ENCODE measurements at regions not wholly inside any gene's neighbourhood (a gene's known extent, or its start where the extent isn't known, plus 50 kb on each side); places are given as distances from the start of the nearest gene placed in this dataset.
"Not testable (repeated sequence)": the region's sequence is repeated elsewhere in the genome, so short reads cannot be mapped to it uniquely, and the experiment has no call there.

DNA sequence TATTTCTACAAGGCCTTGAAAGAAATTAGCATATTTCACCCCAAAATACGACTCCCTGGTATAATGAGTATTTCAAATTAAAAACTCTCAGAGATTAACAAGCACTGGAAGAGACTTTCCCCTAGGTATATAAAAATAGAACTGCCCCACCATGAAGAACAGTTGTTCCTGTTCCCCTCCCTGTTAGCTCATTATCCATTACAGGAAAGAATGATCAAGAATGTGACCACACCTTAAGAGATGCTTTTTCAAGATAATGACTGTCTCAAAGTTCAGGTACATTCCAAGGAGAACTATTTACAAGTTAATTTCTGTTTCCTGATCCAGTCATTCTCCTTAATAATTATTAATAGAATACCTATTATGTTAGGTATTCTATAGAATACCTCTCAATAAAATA lies 1220.6 kb upstream of the CDH2 start:
- no peak for DNase-seq (ENCODE audit: low read depth in 2 of 2)

GRCh38 chr18:29383311-29384273 lies 1206.7 kb upstream of the CDH2 start:
- peak; percentile 10 to 13 for DNase-seq (ENCODE audit: low read depth in 2 of 2)

GRCh38 chr18:29378651-29379136 lies 1201.8 kb upstream of the CDH2 start:
- DNase-seq (ENCODE audit: low read depth in 2 of 2), result no peak

DNA sequence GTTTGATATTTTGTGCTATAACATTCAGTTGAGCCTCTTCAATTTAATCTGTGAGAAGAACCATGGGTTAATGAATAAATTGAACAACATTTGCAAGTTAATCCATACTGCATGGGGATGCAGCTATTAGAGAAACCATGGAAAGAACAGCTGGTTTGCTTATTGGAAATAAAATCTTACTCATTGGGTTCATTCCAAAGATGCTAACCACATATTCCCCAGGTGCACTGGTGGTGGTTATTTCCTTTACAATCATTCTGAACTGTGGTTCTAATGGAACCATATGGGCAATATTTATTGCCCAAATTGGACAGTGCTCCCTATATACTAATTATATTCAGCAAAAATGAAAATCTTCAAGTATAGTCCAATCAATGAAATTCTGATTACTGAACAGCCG lies 1200.4 kb upstream of the CDH2 start:
- DNase-seq (ENCODE audit: low read depth in 2 of 2), result peak; percentile 12

DNA sequence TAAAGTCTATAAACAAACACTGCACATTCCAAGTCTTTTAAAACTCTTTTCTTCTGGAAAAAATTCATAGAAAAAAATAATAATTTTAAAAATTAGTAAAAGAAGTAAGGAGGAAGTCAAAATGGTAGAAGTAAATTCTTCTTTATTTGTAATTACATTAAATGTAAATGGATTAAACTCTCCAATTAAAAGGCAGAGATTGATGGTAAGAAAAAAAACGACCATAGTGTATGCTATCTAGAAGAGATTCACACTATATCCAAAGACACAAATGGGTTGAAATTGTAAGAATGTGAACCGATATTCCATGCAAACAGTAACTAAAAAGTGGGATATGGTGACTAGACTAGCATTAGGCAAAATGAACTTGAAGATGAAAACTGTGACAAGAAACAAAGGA lies 1196.1 kb upstream of the CDH2 start:
- no peak for DNase-seq (ENCODE audit: low read depth in 2 of 2)

GRCh38 chr18:29361843-29362242 lies 1184.9 kb upstream of the CDH2 start:
- DNase-seq (ENCODE audit: low read depth in 2 of 2), result no peak

DNA sequence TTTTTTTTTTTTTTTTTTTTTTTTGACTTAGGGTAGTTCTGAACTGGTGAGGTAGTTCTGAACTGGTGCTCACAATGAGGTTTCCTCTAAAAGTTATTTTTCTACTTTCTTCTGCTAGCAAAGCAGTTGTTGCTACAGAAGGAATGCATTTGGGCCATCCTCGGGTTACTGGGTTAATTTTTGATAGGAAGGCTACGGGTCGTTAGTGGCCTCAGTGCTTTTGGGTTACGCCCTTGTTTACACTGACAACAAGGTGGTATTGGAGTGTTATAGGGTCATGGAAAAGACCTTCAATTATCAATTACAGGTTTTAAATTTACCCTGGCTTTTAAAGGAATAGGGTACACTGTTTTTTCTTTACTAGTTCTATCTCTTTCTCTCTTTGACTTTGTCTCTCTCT lies 1183.7 kb upstream of the CDH2 start:
- DNase-seq (ENCODE audit: low read depth in 2 of 2), result not testable (repeated sequence)

DNA sequence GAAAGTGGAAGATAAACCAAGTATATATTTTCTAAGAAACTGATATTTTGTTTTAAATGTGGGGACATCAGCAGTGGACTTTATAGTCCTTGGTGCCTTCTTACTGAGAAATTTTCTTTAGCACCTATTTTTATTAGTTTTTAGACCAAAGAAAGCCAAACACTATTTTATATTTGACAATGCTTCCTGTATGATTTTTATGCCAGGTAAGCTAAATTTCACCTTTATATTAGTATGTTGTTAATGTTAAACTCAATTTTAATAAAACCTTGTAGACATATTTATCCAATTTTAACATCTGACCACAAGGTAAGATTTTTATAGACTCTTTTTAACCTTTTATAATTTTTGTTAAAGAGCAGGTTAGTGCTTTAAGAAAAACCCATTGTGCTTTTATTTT lies 1182.3 kb upstream of the CDH2 start:
- DNase-seq (ENCODE audit: low read depth in 2 of 2), result not testable (repeated sequence)

- no peak for DNase-seq (ENCODE audit: low read depth in 2 of 2)
These were observed 1174.2 kb upstream of the CDH2 start for GRCh38 chr18:29351171-29351570.

GRCh38 chr18:29328932-29329331 lies 1152.0 kb upstream of the CDH2 start:
- no peak for DNase-seq (ENCODE audit: low read depth in 2 of 2)

DNA sequence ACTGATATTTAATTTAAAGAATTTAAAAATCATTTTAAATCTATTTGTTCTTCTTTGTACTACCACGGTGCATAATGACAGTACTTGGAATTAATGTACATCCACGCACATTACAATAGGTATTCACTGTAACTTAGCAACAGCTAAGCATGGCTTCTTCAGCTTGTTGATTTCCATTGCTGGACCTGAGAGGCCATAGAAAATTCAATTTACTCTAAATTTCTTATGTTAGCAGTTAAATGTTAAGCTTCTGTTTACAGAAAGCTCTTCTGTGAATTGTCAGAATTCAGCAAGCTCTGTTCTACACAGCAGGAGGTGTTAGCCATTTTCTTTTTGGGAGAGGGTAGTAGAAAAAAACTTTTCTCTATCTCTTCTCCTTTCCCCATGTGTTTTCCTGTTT lies 1149.3 kb upstream of the CDH2 start:
- no peak for DNase-seq (ENCODE audit: low read depth in 2 of 2)

DNA sequence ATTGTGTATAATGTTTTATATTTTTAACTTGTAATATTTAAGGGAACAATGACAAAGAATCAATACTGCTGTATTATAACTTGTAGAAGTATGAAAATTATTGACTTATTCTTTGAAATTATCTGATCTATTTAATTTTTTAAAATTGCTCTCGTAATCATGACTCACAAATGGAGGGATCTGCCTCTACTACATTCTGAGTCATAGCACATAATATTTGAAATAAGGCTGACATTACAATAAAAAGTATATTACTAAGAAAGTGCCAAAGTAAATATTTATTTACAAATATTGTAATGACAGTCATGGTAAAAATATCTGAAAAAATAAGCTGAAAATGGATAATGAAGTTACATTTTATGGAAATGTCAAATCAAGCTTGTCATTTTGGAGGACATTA lies 1144.6 kb upstream of the CDH2 start:
- no peak for DNase-seq (ENCODE audit: low read depth in 2 of 2)

- no peak for DNase-seq (ENCODE audit: low read depth in 2 of 2)
These were observed 1136.4 kb upstream of the CDH2 start for GRCh38 chr18:29313312-29313711.

DNA sequence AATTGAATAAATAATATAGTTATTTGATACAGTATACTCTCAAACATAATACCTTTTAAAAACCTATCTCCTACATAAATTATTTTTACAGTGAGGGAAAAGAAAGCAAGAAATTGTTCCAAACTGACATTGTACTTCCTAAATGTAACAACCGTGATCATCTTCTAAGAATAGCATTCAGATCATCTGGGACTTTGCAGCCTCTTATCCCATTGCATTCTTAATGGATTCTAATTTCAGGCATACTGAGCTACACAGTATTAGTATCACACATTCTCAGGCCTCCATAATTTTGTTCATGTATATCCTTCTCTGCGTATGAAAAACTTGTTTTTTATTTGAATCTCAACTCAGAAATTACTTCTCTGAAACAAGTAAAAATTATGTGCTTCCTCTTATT lies 1134.7 kb upstream of the CDH2 start:
- DNase-seq (ENCODE audit: low read depth in 2 of 2), result no peak

DNA sequence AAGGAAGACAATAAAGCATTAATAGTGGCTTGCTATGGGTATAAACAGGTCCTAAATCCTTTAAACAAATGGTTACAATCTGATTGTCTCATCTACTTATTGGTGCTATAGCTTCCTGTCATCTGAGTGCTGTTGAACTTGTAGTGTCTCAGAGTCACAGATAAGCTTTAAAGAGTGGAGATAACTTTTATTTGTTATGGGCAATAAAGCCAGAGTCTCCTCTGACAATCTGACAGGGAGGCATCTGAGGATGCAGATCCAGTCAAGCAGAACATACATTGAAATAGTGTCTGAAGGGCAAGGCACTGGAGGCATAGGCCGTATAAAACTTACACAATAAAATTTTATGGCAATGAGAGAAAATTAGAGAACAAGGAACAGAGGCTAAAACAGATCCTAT lies 1132.4 kb upstream of the CDH2 start:
- no peak for DNase-seq (ENCODE audit: low read depth in 2 of 2)

DNA sequence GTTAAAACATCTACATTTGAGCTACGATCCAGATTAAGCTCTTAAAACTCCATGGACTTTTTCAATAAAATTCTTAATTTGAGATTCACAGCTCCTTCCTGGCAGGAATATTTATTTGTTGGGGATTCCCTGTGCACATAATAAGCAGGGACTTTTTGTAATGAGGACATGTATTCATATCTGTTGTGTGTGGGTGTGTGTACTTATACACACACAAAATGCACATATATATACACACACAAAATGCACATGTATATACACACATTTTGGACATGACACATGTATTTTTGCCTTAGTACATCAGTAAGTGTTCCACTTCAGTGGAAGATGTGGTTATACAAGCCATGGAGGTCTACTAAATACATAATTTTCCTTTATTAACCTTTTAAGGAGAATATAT lies 1131.1 kb upstream of the CDH2 start:
- no peak for DNase-seq (ENCODE audit: low read depth in 2 of 2)

GRCh38 chr18:29307231-29307630 lies 1130.3 kb upstream of the CDH2 start:
- DNase-seq (ENCODE audit: low read depth in 2 of 2), result no peak

DNA sequence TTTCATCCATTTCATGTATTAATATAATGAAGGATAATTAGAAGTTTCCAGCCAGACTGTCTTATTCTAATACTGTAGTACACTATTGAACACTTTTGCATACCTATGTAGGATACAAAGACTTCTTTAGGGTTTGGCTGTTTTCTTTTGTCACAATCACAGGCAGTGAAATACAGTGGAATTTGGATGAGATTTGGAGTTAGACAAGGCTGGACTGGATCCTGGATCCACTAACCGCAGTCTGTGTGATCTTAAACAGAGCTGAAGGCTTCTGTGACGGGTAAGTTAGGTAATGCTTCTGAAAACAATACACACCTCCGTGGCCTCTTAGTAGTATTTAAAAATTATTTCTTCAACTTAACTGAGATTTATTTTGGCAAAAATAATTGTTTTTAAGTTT lies 1128.6 kb upstream of the CDH2 start:
- DNase-seq (ENCODE audit: low read depth in 2 of 2), result no peak

DNA sequence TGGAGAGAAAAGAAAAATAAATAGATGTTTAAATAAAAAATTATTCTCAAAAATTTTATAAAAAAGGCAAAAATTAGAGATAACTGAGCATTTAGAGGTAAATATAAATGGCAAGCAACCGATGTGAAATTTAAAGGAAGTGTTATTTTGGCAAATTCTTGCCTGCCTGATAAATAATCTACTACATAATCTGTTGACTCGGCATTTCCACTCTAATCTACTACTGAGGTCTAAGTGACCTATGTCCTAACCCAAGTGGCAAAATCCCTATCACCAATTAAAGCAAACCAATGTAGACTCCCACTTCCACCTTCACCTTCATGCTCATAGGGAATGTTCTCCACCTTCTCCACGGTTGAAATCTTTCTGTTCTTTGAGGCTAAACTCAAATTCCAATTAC lies 1124.1 kb upstream of the CDH2 start:
- no peak for DNase-seq (ENCODE audit: low read depth in 2 of 2)

DNA sequence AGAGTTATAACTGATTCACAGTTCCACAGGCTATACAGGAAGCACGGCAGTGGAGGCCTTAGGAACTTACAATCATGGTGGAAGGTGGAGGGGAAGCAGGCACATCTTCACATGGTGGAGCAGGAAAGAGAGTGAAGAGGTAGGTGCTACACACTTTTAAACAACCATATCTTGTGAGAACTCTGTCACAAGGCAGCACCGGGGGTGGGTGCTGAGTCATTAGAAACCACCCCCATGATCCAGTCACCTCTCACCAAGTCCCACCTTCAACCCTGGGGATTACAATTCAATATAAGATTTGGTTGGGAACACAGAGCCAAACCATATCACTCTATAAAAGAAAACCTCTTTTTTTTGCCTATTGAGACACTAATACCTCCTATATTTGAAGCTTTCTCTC lies 1108.5 kb upstream of the CDH2 start:
- no peak for DNase-seq (ENCODE audit: low read depth in 2 of 2)

GRCh38 chr18:29271501-29271900 lies 1094.6 kb upstream of the CDH2 start:
- no peak for DNase-seq (ENCODE audit: low read depth in 2 of 2)

GRCh38 chr18:29259838-29260237 lies 1082.9 kb upstream of the CDH2 start:
- DNase-seq (ENCODE audit: low read depth in 2 of 2), result no peak

DNA sequence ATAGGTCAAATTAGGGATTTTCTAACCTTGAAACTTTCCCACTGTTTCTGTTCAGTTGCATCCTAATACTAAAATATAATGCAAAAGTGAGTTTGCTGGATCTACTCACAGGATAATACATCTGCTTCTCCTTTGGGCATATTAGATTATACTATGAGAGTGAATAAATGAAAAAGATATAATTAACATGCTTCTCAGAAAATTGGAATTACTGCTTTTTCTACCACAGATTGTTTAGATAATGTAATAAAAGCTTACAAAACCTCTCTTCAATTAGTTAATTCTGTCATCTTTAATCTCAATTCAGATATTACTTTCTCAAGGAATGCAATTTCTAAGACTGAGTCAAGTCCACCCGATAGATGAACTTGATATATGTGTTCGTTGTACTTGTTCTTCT lies 1077.2 kb upstream of the CDH2 start:
- no peak for DNase-seq (ENCODE audit: low read depth in 2 of 2)

DNA sequence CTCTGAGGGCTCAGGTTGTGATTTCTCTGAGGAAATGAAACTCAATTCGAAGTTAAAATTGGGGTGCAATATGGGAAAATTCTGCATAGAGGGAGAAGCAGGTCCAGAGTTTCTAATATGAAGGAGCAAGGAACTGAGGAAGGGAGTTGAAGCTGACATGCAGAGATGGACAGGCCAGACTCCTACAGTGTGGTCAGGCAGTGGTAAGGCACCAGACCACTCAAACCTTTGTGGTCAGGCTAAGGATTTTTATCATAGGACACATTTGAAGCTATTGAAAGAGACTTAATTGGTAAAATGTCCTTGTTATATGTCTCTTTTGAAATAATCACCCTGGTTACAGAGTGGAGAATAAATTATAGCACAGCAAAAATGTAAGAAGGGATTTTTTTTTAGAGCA lies 1074.8 kb upstream of the CDH2 start:
- no peak for DNase-seq (ENCODE audit: low read depth in 2 of 2)

Measured in fibroblast of skin of left quadriceps (primary cell).